Aorta (tissue), 5 donors: ENCODE measurements at regions not wholly inside any gene's neighbourhood (a gene's known extent, or its start where the extent isn't known, plus 50 kb on each side); places are given as distances from the start of the nearest gene placed in this dataset.
"Not testable (repeated sequence)": the region's sequence is repeated elsewhere in the genome, so short reads cannot be mapped to it uniquely, and the experiment has no call there.

Experiments used
- ATAC-seq: fragments of 200-7000 bp; cut with Tn5 transposase; one replicate; pipeline ENCODE4 v1.9.1; 2022; ENCODE audit warnings: moderate library complexity; ENCODE audit not compliant: low FRiP score
- DNase-seq, 2 donors: peaks; one replicate each; pipeline ENCODE4 v3.0.0-alpha.2; 2020
- H3K27ac ChIP-seq, 2 donors: one replicate each; pipeline ENCODE4 v1.5.1; 2013; ENCODE audit warnings: low read length in 2 of 2, mild to moderate bottlenecking in 2 of 2, moderate library complexity in 2 of 2, control low read depth in 1 of 2, inconsistent platforms in 1 of 2, low read depth in 1 of 2
- H3K27me3 ChIP-seq, 2 donors: one replicate each; pipeline ENCODE4 v1.6.1; 2013; ENCODE audit warnings: control low read depth in 1 of 2, low read length in 1 of 2, mild to moderate bottlenecking in 1 of 2, moderate library complexity in 1 of 2; ENCODE audit not compliant: insufficient read depth in 2 of 2, control insufficient read depth in 1 of 2
- H3K36me3 ChIP-seq, 2 donors: one replicate each; pipeline ENCODE4 v1.6.1; 2013; ENCODE audit warnings: control low read depth in 1 of 2, low read length in 1 of 2, mild to moderate bottlenecking in 1 of 2; ENCODE audit not compliant: insufficient read depth in 2 of 2, control insufficient read depth in 1 of 2
- H3K4me1 ChIP-seq, 2 donors: one replicate each; pipeline ENCODE4 v1.6.1; 2013; ENCODE audit warnings: low read length in 2 of 2, control low read depth in 1 of 2, mild to moderate bottlenecking in 1 of 2, moderate library complexity in 1 of 2; ENCODE audit not compliant: insufficient read depth in 2 of 2, control insufficient read depth in 1 of 2
- H3K4me3 ChIP-seq, 2 donors: one replicate each; pipeline ENCODE4 v1.5.1; 2013; ENCODE audit warnings: low read length in 2 of 2, control low read depth in 1 of 2, mild to moderate bottlenecking in 1 of 2
- H3K9me3 ChIP-seq: one replicate; pipeline ENCODE4 v1.6.1; 2013; ENCODE audit warnings: mild to moderate bottlenecking, low read length; ENCODE audit not compliant: control insufficient read depth
- WGBS, 2 donors: extraction: QIAGEN DNeasy Blood & Tissue Kit; methylation state at CpG; one replicate each; pipeline ENCODE4 v1.1.7; 2013; 5-methylcytosine and 5-hydroxymethylcytosine counted together
- intact Hi-C, 2 donors: fragments of 100-400 bp; cut with DNase I; formaldehyde crosslinking; loops; one replicate each; pipeline versions ENCODE4 v1.14.2 to v1.15.0; 2022
- donor health status: healthy with polysubstance abuse.
- donor health status: Bipolar disorder and iron deficiency.
- donor health status: DM: no; HTN: no; CAD: no.
- donor health status: DM: no; HTN: no; CAD: no.
- donor health status: DM: yes; HTN: yes; CAD: no.

DNA sequence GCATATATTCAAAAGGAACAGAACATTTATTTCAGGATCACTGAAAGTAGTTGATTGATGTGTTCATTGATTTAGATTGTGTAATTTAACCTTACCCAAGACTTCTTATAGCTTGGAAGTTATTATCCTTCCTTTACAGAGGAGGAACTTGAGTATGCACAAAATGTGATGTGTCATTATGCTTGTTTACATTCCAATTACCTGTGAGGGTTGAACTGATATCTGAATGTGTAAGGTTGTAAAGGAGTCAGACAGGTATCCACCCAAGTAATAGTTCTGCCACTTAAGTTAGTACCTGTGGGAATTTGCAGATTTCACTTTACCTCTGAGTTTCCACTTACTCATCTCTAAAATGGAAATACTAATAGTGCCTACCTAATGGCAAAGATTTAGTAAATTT is 668.2 kb downstream of the DOK5 start:
- Histone ChIP-seq H3K27me3 (no peaks in the 10 kb centered on the region), H3K4me1 (no peaks in the 10 kb centered on the region), H3K27ac (no peak overlapping the region), H3K36me3 (no peaks in the 10 kb centered on the region), H3K9me3 (no peaks in the 10 kb centered on the region), H3K4me3 (no peak overlapping the region)
- no peak for DNase-seq
- no peak for ATAC-seq
- intact Hi-C loops = no loop called here

DNA sequence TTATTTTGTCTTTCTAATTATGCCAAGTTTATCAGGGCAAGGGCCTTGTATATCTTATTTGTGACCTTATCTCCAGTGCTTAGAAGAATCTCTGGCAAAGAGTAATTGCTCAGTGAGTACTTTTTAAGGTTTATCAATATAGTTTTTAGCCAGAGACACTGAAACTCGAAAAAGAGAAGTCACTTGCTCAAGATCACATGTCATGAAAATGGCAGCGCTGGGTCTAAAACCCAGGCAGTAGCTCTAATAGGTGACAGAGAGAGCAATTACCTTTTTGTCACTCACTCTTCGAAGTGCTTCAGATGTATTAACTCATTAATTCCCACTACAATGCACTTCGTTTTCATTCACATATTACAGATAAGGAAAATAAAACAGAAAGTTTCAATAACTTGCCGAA is 667.5 kb downstream of the DOK5 start:
- no peak overlapping the region for H3K27ac ChIP-seq
- no peak overlapping the region for H3K4me3 ChIP-seq
- intact Hi-C loops = no loop called here
- DNase-seq = no peak
- no peaks in the 10 kb centered on the region for H3K4me1 ChIP-seq
- ATAC-seq = no peak
- no peaks in the 10 kb centered on the region for H3K27me3 ChIP-seq
- WGBS, 2 donors = 66 to 67% methylated on average over 5 of the region's 5 CpGs
- H3K9me3 ChIP-seq = no peaks in the 10 kb centered on the region
- no peaks in the 10 kb centered on the region for H3K36me3 ChIP-seq

DNA sequence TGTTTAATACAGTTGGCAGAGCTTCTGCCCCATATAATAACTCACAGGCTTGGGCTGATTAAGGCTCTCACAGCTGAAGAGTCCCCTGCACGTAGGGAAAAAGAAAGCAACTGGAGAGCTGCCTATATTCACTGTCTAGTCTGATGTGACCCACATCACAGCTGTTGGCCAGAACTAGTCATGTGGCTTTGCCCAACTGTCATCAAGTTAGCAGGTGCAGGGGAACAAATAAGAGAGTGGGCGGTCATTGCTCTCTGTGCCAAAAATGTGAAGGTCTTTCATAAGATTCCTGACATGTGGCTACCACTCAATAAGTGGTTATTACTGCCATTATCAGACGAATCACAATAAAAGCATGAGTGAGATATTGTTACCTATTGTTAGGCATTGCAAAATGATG is 665.2 kb downstream of the DOK5 start:
- no peak for DNase-seq
- H3K27ac ChIP-seq = no peak overlapping the region
- no peaks in the 10 kb centered on the region for H3K36me3 ChIP-seq
- H3K4me3 ChIP-seq = no peak overlapping the region
- no peaks in the 10 kb centered on the region for H3K27me3 ChIP-seq
- ATAC-seq = no peak
- intact Hi-C loops = no loop called here
- H3K4me1 ChIP-seq = no peaks in the 10 kb centered on the region
- 61 to 63% methylated on average over 3 of the region's 3 CpGs for WGBS, 2 donors
- H3K9me3 ChIP-seq = no peaks in the 10 kb centered on the region

DNA sequence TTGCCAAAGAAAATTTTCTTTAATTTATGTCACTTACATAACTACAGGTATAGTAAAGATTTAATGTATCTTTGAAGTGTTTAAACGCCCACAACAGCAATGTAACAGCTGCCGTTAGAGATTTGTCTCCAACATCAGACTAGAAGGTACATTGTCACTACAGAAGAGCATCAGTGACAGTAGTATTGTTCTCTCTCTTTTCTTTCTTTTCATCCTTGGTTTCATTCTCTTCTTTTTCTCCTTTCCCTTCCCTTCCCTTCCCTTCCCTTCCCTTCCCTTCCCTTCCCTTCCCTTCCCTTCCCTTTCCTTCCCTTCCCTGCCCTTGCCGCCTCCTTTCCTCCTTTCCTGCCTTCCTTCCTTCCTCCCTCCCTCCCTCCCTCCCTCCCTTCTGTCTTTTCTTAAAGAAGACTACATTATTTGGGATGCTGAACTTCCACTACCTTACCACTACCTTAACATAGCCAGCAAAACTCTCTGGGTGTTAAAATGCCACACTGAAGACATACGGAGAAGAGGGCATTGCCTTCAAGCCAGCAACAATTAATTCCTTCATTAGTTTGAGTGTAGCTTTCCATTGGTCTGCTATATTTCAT is 663.9 kb downstream of the DOK5 start:
- WGBS, 2 donors = 60 to 68% methylated on average over 3 of the region's 4 CpGs
- H3K4me3 ChIP-seq = no peak overlapping the region
- H3K27me3 ChIP-seq = no peaks in the 10 kb centered on the region
- no peaks in the 10 kb centered on the region for H3K36me3 ChIP-seq
- H3K4me1 ChIP-seq = no peaks in the 10 kb centered on the region
- no peak for DNase-seq
- intact Hi-C loops = loop anchor here in 1 of 2 donors (10.0 kb wide), 1 partner anchor 64 kb away; no protein-coding TSS in a partner anchor
- no peak for ATAC-seq
- no peak overlapping the region for H3K27ac ChIP-seq
- H3K9me3 ChIP-seq = no peaks in the 10 kb centered on the region

DNA sequence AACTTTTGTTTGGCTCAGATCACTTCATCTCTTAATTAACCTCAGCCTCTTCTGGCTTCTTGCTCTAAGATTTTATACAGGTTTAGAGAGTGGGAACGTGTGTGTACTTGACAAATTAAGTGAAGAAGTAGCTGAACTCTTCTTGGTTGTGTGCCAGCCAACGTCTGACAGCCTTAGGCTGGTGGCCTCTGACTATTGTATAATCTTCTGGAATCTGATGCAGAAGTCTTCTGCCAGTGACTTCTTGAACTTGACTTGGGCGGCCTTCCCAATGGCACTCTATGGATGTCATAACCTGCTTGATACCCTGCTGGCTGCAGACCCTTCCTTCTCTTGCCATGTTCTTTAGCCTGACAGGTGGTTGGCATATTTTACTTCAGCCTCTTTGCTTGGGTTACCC is 660.5 kb downstream of the DOK5 start:
- no peak for ATAC-seq
- no peaks in the 10 kb centered on the region for H3K36me3 ChIP-seq
- H3K9me3 ChIP-seq = no peaks in the 10 kb centered on the region
- no peak overlapping the region for H3K27ac ChIP-seq
- intact Hi-C loops = loop anchor here in 1 of 2 donors (10.0 kb wide), 1 partner anchor 61 kb away; no protein-coding TSS in a partner anchor
- H3K4me1 ChIP-seq = no peaks in the 10 kb centered on the region
- H3K4me3 ChIP-seq = no peak overlapping the region
- DNase-seq = no peak
- 37 to 47% methylated on average over 3 of the region's 3 CpGs for WGBS, 2 donors
- peaks cover 0 to 2% of the 10 kb centered on the region in 2 donors for H3K27me3 ChIP-seq

DNA sequence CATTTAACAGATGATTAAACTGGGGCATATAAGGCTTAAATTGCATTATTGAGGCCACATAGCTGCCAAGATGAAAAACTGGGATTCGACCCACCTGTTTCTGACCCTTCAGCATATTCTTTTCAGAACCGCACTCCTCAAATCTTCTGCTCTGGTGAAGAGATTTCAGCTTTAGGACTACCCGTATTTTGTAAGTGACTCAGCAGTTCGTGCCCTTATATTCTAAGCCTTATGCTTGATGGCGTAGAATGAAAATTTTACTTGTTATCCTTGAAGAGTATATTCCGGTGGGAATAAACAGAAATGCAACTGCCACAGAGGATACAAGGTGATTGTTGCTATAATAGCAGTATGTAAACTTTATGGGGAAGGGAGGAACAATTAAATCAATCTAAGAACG is 657.1 kb downstream of the DOK5 start:
- WGBS, 2 donors = 80 to 86% methylated on average over 7 of the region's 7 CpGs
- Histone ChIP-seq H3K4me3 (no peak overlapping the region), H3K4me1 (no peaks in the 10 kb centered on the region), H3K36me3 (no peaks in the 10 kb centered on the region), H3K27me3 (peaks cover 0 to 2% of the 10 kb centered on the region in 2 donors), H3K9me3 (no peaks in the 10 kb centered on the region), H3K27ac (no peak overlapping the region)
- no peak for ATAC-seq
- no peak for DNase-seq
- intact Hi-C loops = loop anchor here in 1 of 2 donors (10.0 kb wide), 1 partner anchor 58 kb away; no protein-coding TSS in a partner anchor

DNA sequence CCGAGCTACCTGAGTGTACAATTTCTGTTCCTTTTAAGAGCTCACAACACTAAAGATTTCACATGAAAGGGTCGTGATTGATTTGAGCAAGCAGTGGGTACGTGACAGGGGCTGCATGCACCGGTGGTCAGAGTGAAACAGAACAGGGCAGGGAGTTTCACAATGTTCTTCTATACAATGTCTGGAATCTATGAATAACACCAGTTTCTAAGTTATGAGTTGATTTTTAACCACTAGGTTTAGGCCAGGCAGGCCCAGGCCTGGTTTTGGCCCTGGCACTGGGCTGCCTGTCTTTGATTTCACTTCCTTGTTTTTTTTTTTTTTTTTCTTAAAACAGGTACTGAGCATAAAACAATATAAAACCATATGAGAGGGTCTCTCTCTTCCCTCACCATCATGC is 642.2 kb downstream of the DOK5 start:
- H3K9me3 ChIP-seq, H3K27me3 ChIP-seq, DNase-seq, H3K4me1 ChIP-seq, H3K4me3 ChIP-seq, H3K36me3 ChIP-seq, H3K27ac ChIP-seq, ATAC-seq, intact Hi-C loops: not testable (repeated sequence)
- WGBS, 2 donors = 74 to 75% methylated on average over 4 of the region's 4 CpGs

DNA sequence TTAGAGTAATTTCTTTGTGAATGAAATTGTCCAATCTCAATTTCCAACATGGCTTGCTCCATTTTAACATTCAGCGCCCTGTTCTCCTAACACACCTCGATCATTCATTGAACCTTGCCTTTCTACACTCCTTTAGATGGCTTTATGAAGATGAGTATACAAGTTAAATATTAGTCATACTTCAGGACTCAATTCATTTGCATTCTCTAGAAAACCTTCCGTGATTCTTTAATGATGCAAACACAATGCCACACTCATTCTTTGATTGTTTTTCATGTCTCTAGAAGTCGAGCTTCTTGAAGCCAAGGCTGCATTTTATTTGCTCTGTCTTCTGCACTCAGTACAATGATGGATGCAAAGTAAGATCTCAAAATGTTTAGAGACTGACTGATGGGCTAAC is 641.2 kb downstream of the DOK5 start:
- Histone ChIP-seq H3K27ac (no peak overlapping the region), H3K4me3 (no peak overlapping the region), H3K36me3 (no peaks in the 10 kb centered on the region), H3K9me3 (no peaks in the 10 kb centered on the region), H3K4me1 (no peaks in the 10 kb centered on the region), H3K27me3 (no peaks in the 10 kb centered on the region)
- intact Hi-C loops = no loop called here
- ATAC-seq (no peak), DNase-seq (no peak)
- 76 to 82% methylated on average over 4 of the region's 4 CpGs for WGBS, 2 donors

DNA sequence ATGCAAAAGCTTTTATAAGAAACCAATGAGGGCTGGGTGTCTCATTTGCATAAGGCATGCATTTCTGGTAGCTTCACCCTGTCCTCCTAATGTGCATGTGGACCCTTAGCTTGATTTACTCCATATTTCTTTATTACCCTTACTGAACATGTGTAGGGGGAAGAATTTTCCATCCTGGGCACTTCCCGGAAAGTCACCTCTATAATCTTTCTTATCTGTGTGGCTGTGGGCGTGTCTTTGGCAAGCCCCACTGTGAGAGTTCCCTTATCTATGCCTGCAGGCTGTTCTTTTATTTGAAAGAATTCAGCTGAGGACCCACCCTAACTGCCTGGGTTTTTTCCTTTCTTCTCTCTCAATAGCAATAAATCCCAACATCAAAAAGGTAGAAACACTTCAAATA is 627.8 kb downstream of the DOK5 start:
- no peaks in the 10 kb centered on the region for H3K36me3 ChIP-seq
- no peak overlapping the region for H3K27ac ChIP-seq
- no peaks in the 10 kb centered on the region for H3K4me1 ChIP-seq
- no peaks in the 10 kb centered on the region for H3K27me3 ChIP-seq
- H3K9me3 ChIP-seq = no peaks in the 10 kb centered on the region
- H3K4me3 ChIP-seq = no peak overlapping the region
- no peak for ATAC-seq
- WGBS, 2 donors = 31 to 56% methylated on average over 2 of the region's 2 CpGs
- DNase-seq = no peak
- intact Hi-C loops = no loop called here
